GM12878 (cell line): ENCODE measurements at regions not wholly inside any gene's neighbourhood (a gene's known extent, or its start where the extent isn't known, plus 50 kb on each side); places are given as distances from the start of the nearest gene placed in this dataset.

Experiments
- ATAC-seq: fragments of 200-7000 bp; cut with Tn5 transposase; 3 replicates; pipeline ENCODE4 v1.9.1; 2020; ENCODE audit warnings: mild to moderate bottlenecking, moderate library complexity
- BruUV-seq: library from RNA; stranded (reverse); fragments of 400-500 nt; replicated peaks from 2 replicates; lab custom pipeline; 2021; lab: Mats Ljungman, UMichigan
- CTCF ChIA-PET: fragments of 300-600 bp; sonication (Branson Sonifier 250); formaldehyde crosslinking; extraction: SDS; loops from one replicate; lab custom pipeline; 2021; ENCODE audit warnings: inconsistent platforms; lab: Yijun Ruan, JAX
- POLR2A ChIA-PET: fragments of 350-600 bp; formaldehyde crosslinking; extraction: SDS; loops from one replicate; lab custom pipeline; 2021; ENCODE audit warnings: inconsistent platforms; lab: Charles Lee
- RAD21 ChIA-PET: fragments of 300-600 bp; sonication (Branson Sonifier 250); formaldehyde crosslinking; loops from one replicate; lab custom pipeline; 2023; ENCODE audit warnings: antibody characterized with exemption; ENCODE audit not compliant: unreplicated experiment; lab: Charles Lee
- SMC1A ChIA-PET: fragments of 300-600 bp; sonication (Branson Sonifier 250); formaldehyde crosslinking; loops from one replicate; lab custom pipeline; 2023; ENCODE audit not compliant: unreplicated experiment, uncharacterized antibody; lab: Charles Lee
- DNase-seq: peaks from one replicate; pipeline ENCODE4 v3.0.0-alpha.2; 2011; ENCODE audit warnings: low read depth, low spot score
- FAIRE-seq: peaks from 3 replicates; lab custom pipeline; 2011; peaks lifted over from hg19 to GRCh38; lab: Jason Lieb, UNC
- H2AFZ ChIP-seq: 2 replicates; pipeline ENCODE4 v1.6.0; 2011; ENCODE audit warnings: low read depth, low read length, control low read depth; ENCODE audit not compliant: control insufficient read depth
- H3K27ac ChIP-seq: 2 replicates; pipeline ENCODE4 v1.5.1; 2011; ENCODE audit warnings: control low read depth; ENCODE audit not compliant: control insufficient read depth, insufficient read depth
- H3K27me3 ChIP-seq, 2 experiments: replicated peaks in 1 of 2; 2 replicates each; pipeline versions ENCODE4 v1.6.0 to v1.6.1; 2011; ENCODE audit warnings: low read length in 1 of 2; ENCODE audit not compliant: control insufficient read depth in 2 of 2, insufficient read depth in 2 of 2
- H3K36me3 ChIP-seq, 2 experiments: 2 replicates each; pipeline ENCODE4 v1.5.1; 2011; ENCODE audit warnings: low read length in 1 of 2; ENCODE audit not compliant: control insufficient read depth in 2 of 2, insufficient read depth in 2 of 2
- H3K4me1 ChIP-seq: 2 replicates; pipeline ENCODE4 v1.6.1; 2011; ENCODE audit warnings: mild to moderate bottlenecking, low read length, moderate library complexity, mixed read lengths; ENCODE audit not compliant: control insufficient read depth, insufficient read depth
- H3K4me2 ChIP-seq: 2 replicates; pipeline ENCODE4 v1.6.0; 2011; ENCODE audit warnings: control low read depth; ENCODE audit not compliant: control insufficient read depth, insufficient read depth
- H3K4me3 ChIP-seq: fragments of 200-600 bp; sonication (generic); 2 replicates; pipeline ENCODE4 v1.5.1; 2016
- H3K79me2 ChIP-seq: 2 replicates; pipeline ENCODE4 v1.6.0; 2011; ENCODE audit warnings: low read length; ENCODE audit not compliant: control insufficient read depth, insufficient read depth
- H3K9ac ChIP-seq: 2 replicates; pipeline ENCODE4 v1.8.0; 2011; ENCODE audit warnings: low read length, control low read depth, mixed read lengths; ENCODE audit not compliant: control insufficient read depth, insufficient read depth
- H3K9me3 ChIP-seq: replicated peaks from 3 replicates; pipeline ENCODE4 v1.5.1; 2011; ENCODE audit warnings: mild to moderate bottlenecking, low read length; ENCODE audit not compliant: control insufficient read depth, insufficient read depth
- H4K20me1 ChIP-seq: 2 replicates; pipeline ENCODE4 v1.6.0; 2011; ENCODE audit not compliant: control insufficient read depth, insufficient read depth
- BCLAF1 ChIP-seq: fragments of 450-650 bp; IDR thresholded peaks from 2 replicates; pipeline ENCODE4 v1.6.1; 2017; ENCODE audit warnings: antibody characterized with exemption, mild to moderate bottlenecking, moderate library complexity
- CHD4 ChIP-seq: fragments of 200-600 bp; sonication (generic); IDR thresholded peaks from 2 replicates; pipeline ENCODE4 v1.6.1; 2016; ENCODE audit warnings: mild to moderate bottlenecking
- CREB1 ChIP-seq: IDR thresholded peaks from 2 replicates; pipeline ENCODE4 v1.6.1; 2012; ENCODE audit warnings: low read depth, mild to moderate bottlenecking, inconsistent platforms
- ETV6 ChIP-seq, 2 experiments: fragments of 450-650 bp in 1 of 2; IDR thresholded peaks in 1 of 2; conservative IDR thresholded peaks in 1 of 2; 2 replicates each; pipeline ENCODE4 v1.6.1; 2014; ENCODE audit warnings: antibody characterized with exemption in 1 of 2, borderline replicate concordance in 1 of 2, low read depth in 1 of 2, mild to moderate bottlenecking in 1 of 2, moderate library complexity in 1 of 2
- HDAC2 ChIP-seq: fragments of 200-600 bp; sonication (generic); IDR thresholded peaks from 2 replicates; pipeline ENCODE4 v1.6.1; 2017
- IKZF2 ChIP-seq, 2 experiments: fragments of 450-650 bp; IDR thresholded peaks; 2 replicates each; pipeline ENCODE4 v1.6.1; 2017; ENCODE audit warnings: mild to moderate bottlenecking in 2 of 2, moderate library complexity in 2 of 2
- KLF5 ChIP-seq: fragments of 450-650 bp; IDR thresholded peaks from 2 replicates; pipeline ENCODE4 v1.6.1; 2014; ENCODE audit warnings: mild to moderate bottlenecking; ENCODE audit not compliant: partially characterized antibody
- MEF2B ChIP-seq: fragments of 450-650 bp; IDR thresholded peaks from 2 replicates; pipeline ENCODE4 v1.6.1; 2018; ENCODE audit warnings: mild to moderate bottlenecking, moderate library complexity; ENCODE audit not compliant: partially characterized antibody, poor library complexity, severe bottlenecking
- MYC ChIP-seq: IDR thresholded peaks from 2 replicates; pipeline ENCODE4 v1.6.1; 2011; ENCODE audit warnings: mild to moderate bottlenecking, low read length, moderate library complexity, inconsistent platforms; ENCODE audit not compliant: insufficient read depth, insufficient replicate concordance, insufficient read length, severe bottlenecking
- POU2F2 ChIP-seq: IDR thresholded peaks from 3 replicates; pipeline ENCODE4 v1.6.1; 2011; ENCODE audit warnings: low read depth, mild to moderate bottlenecking, low read length, borderline replicate concordance
- RBBP5 ChIP-seq: fragments of 200-600 bp; sonication (generic); conservative IDR thresholded peaks from 2 replicates; pipeline ENCODE4 v1.6.1; 2016
- TAF1 ChIP-seq: IDR thresholded peaks from 2 replicates; pipeline ENCODE4 v1.6.1; 2011; ENCODE audit warnings: mild to moderate bottlenecking, low read depth, low read length, borderline replicate concordance
- TCF7 ChIP-seq: IDR thresholded peaks from 2 replicates; pipeline ENCODE4 v1.6.1; 2014; ENCODE audit warnings: antibody characterized with exemption, borderline replicate concordance
- ZNF24 ChIP-seq: fragments of 450-650 bp; IDR thresholded peaks from 2 replicates; pipeline ENCODE4 v1.6.1; 2017; ENCODE audit warnings: antibody characterized with exemption, mild to moderate bottlenecking
- ZSCAN29 ChIP-seq: fragments of 450-650 bp; IDR thresholded peaks from 2 replicates; pipeline ENCODE4 v1.6.1; 2017; ENCODE audit warnings: mild to moderate bottlenecking, moderate library complexity
- WGBS: methylation state at CpG from one replicate; pipeline ENCODE4 v1.1.6; 2016; ENCODE audit warnings: low lambda C conversion rate; ENCODE audit not compliant: insufficient replicate concordance, insufficient coverage; ENCODE audit errors: missing lambda C conversion rate; 5-methylcytosine and 5-hydroxymethylcytosine counted together
- in situ Hi-C: fragments of 300-500 bp; cut with MboI; formaldehyde crosslinking; loops from 9 replicates; pipeline ENCODE4 v1.14.3; 2018; ENCODE audit warnings: mixed read lengths
- intact Hi-C: fragments of 100-400 bp; cut with micrococcal nuclease; formaldehyde crosslinking; loops from one replicate; pipeline ENCODE4 v1.14.2; 2022; ENCODE audit not compliant: unreplicated experiment

GRCh38 chr14:97592341-97592980, 795.3 kb downstream of the VRK1 start:
- in situ Hi-C loops, result no loop called here
- no peak overlapping the region for H2AFZ ChIP-seq
- no peaks in the 10 kb centered on the region for H3K9me3 ChIP-seq
- no peak for ATAC-seq
- no peak for DNase-seq
- H3K27ac ChIP-seq, result no peak overlapping the region
- 3% methylated on average over 5 of the region's 5 CpGs for WGBS
- ChIA-PET RAD21 (no interaction called here), POLR2A (no interaction called here), SMC1A (interaction anchor here (1.2 to 1.4 kb wide), 2 partner anchors 23 to 111 kb away, joined by 3 to 5 read pairs; no protein-coding TSS in a partner anchor), CTCF (no interaction called here)
- peak; percentile 71 for FAIRE-seq
- no TSS peak for BruUV-seq
- H3K27me3 ChIP-seq, result no peaks in the 10 kb centered on the region
- no peaks in the 10 kb centered on the region for H3K79me2 ChIP-seq
- H3K4me1 ChIP-seq, result no peaks in the 10 kb centered on the region
- H3K36me3 ChIP-seq, result no peaks in the 10 kb centered on the region
- H4K20me1 ChIP-seq, result no peaks in the 10 kb centered on the region
- H3K4me2 ChIP-seq, result no peak overlapping the region
- no peak for TF ChIP-seq TAF1
- no peak for TF ChIP-seq CHD4
- TF ChIP-seq IKZF2 (IDR thresholded peaks at IDR 0.05), result no peak
- TF ChIP-seq CREB1, result no peak
- no peak for TF ChIP-seq KLF5
- TF ChIP-seq RBBP5, result no peak
- TF ChIP-seq ETV6 (conservative IDR thresholded peaks at IDR 0.05 in 1 of 2, IDR thresholded peaks at IDR 0.05 in 1 of 2; ENCODE audit: borderline replicate concordance in 1 of 2, low read depth in 1 of 2), result no peak
- no peak for TF ChIP-seq BCLAF1
- no peak for TF ChIP-seq TCF7
- no peak for TF ChIP-seq HDAC2
- no peak for TF ChIP-seq MEF2B
- no peak for TF ChIP-seq ZSCAN29
- no peak for TF ChIP-seq ZNF24
- TF ChIP-seq MYC, result no peak
- no peak for TF ChIP-seq POU2F2
- no peak overlapping the region for H3K4me3 ChIP-seq
- intact Hi-C loops, result no loop called here
- H3K9ac ChIP-seq, result no peak overlapping the region
